Liver (tissue), 3 donors: ENCODE measurements at regions not wholly inside any gene's neighbourhood (a gene's known extent, or its start where the extent isn't known, plus 50 kb on each side); places are given as distances from the start of the nearest gene placed in this dataset.

Experiments
- FOXA1 ChIP-seq: IDR thresholded peaks from 2 replicates; pipeline ENCODE4 v1.6.1; 2016; ENCODE audit warnings: antibody characterized with exemption
- GABPA ChIP-seq, 2 donors: IDR thresholded peaks in 1 of 2; conservative IDR thresholded peaks in 1 of 2; 2 replicates each; pipeline ENCODE4 v1.6.1; 2016; ENCODE audit warnings: antibody characterized with exemption in 2 of 2, mild to moderate bottlenecking in 1 of 2, moderate library complexity in 1 of 2
- SP1 ChIP-seq: IDR thresholded peaks from 2 replicates; pipeline ENCODE4 v1.6.1; 2018; ENCODE audit warnings: antibody characterized with exemption, mild to moderate bottlenecking
- YY1 ChIP-seq: IDR thresholded peaks from 2 replicates; pipeline ENCODE4 v1.6.1; 2016; ENCODE audit warnings: antibody characterized with exemption, mild to moderate bottlenecking
- TF ChIP-seq, protein P1 (sequence below): fragments of 150-350 bp; IDR thresholded peaks from 2 replicates; pipeline ENCODE4 v1.5.1; 2017; ENCODE audit warnings: improper control_type of control experiment, low read depth, low read length; ENCODE audit not compliant: missing input control
- TF ChIP-seq, protein P2 (sequence below): IDR thresholded peaks from 2 replicates; pipeline ENCODE4 v1.6.1; 2016; ENCODE audit warnings: antibody characterized with exemption, mild to moderate bottlenecking
- TF ChIP-seq, protein P3 (sequence below): IDR thresholded peaks from 2 replicates; pipeline ENCODE4 v1.6.1; 2016; ENCODE audit warnings: antibody characterized with exemption
- TF ChIP-seq, protein P4 (sequence below): IDR thresholded peaks from 2 replicates; pipeline ENCODE4 v1.6.1; 2016; ENCODE audit warnings: antibody characterized with exemption
- donor health status: healthy.
- donor health status: healthy.

DNA sequence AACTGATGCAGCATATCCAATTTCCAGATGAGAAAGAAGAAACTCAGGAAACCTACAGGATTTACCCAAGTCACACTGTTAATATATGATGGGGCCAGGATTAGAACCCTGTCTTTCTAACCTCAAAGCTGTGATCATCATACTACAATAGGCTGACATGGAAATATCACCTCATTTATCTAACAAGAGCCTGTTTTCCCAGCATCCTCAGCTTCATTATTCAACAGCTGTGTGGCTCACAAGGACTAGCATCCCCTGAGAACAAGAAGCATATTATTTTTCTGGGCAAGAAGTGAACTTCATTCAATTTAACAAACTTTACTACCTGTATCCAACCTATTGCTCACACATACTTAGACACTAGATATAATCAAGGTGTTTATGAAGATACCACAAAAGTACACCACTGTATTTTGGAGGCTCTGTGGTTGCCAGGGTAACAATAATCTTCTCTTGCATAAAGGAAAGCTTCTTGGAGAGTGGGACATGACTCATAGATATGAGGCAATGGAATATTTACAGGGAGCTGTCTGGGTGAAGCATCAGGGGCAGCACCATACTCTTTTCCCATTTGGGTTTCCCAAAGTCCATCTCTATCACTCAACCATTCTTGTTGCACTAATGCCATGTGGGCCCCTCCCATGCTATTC lies 218.2 kb downstream of the RAD51AP2 start:
- TF ChIP-seq, protein P1, sequence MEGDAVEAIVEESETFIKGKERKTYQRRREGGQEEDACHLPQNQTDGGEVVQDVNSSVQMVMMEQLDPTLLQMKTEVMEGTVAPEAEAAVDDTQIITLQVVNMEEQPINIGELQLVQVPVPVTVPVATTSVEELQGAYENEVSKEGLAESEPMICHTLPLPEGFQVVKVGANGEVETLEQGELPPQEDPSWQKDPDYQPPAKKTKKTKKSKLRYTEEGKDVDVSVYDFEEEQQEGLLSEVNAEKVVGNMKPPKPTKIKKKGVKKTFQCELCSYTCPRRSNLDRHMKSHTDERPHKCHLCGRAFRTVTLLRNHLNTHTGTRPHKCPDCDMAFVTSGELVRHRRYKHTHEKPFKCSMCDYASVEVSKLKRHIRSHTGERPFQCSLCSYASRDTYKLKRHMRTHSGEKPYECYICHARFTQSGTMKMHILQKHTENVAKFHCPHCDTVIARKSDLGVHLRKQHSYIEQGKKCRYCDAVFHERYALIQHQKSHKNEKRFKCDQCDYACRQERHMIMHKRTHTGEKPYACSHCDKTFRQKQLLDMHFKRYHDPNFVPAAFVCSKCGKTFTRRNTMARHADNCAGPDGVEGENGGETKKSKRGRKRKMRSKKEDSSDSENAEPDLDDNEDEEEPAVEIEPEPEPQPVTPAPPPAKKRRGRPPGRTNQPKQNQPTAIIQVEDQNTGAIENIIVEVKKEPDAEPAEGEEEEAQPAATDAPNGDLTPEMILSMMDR, result no peak
- TF ChIP-seq, protein P2, sequence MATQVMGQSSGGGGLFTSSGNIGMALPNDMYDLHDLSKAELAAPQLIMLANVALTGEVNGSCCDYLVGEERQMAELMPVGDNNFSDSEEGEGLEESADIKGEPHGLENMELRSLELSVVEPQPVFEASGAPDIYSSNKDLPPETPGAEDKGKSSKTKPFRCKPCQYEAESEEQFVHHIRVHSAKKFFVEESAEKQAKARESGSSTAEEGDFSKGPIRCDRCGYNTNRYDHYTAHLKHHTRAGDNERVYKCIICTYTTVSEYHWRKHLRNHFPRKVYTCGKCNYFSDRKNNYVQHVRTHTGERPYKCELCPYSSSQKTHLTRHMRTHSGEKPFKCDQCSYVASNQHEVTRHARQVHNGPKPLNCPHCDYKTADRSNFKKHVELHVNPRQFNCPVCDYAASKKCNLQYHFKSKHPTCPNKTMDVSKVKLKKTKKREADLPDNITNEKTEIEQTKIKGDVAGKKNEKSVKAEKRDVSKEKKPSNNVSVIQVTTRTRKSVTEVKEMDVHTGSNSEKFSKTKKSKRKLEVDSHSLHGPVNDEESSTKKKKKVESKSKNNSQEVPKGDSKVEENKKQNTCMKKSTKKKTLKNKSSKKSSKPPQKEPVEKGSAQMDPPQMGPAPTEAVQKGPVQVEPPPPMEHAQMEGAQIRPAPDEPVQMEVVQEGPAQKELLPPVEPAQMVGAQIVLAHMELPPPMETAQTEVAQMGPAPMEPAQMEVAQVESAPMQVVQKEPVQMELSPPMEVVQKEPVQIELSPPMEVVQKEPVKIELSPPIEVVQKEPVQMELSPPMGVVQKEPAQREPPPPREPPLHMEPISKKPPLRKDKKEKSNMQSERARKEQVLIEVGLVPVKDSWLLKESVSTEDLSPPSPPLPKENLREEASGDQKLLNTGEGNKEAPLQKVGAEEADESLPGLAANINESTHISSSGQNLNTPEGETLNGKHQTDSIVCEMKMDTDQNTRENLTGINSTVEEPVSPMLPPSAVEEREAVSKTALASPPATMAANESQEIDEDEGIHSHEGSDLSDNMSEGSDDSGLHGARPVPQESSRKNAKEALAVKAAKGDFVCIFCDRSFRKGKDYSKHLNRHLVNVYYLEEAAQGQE, result no peak
- TF ChIP-seq SP1, result no peak
- TF ChIP-seq, protein P3, sequence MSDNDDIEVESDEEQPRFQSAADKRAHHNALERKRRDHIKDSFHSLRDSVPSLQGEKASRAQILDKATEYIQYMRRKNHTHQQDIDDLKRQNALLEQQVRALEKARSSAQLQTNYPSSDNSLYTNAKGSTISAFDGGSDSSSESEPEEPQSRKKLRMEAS, result no peak
- no peak for TF ChIP-seq GABPA (IDR thresholded peaks at IDR 0.05 in 1 of 2, conservative IDR thresholded peaks at IDR 0.05 in 1 of 2)
- TF ChIP-seq, protein P4, sequence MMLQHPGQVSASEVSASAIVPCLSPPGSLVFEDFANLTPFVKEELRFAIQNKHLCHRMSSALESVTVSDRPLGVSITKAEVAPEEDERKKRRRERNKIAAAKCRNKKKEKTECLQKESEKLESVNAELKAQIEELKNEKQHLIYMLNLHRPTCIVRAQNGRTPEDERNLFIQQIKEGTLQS, result no peak
- no peak for TF ChIP-seq YY1
- no peak for TF ChIP-seq FOXA1
